IPS-18a (cell line): ENCODE measurements at regions not wholly inside any gene's neighbourhood (a gene's known extent, or its start where the extent isn't known, plus 50 kb on each side); places are given as distances from the start of the nearest gene placed in this dataset.

Experiments used
- H3K27ac ChIP-seq: one replicate; pipeline ENCODE4 v1.5.1; 2013; ENCODE audit warnings: low read length
- H3K27me3 ChIP-seq: one replicate; pipeline ENCODE4 v1.6.1; 2013; ENCODE audit warnings: mild to moderate bottlenecking, low read length; ENCODE audit not compliant: control insufficient read depth, insufficient read depth
- H3K36me3 ChIP-seq: one replicate; pipeline ENCODE4 v1.6.1; 2013; ENCODE audit warnings: low read depth, low read length; ENCODE audit not compliant: control insufficient read depth
- H3K4me1 ChIP-seq: one replicate; pipeline ENCODE4 v1.6.1; 2013; ENCODE audit warnings: low read depth, low read length; ENCODE audit not compliant: control insufficient read depth
- H3K4me3 ChIP-seq: one replicate; pipeline ENCODE4 v1.5.1; 2013; ENCODE audit warnings: low read length
- H3K9ac ChIP-seq: one replicate; pipeline ENCODE4 v1.6.1; 2013; ENCODE audit warnings: mild to moderate bottlenecking, low read length, moderate library complexity
- H3K9me3 ChIP-seq: one replicate; pipeline ENCODE4 v1.6.1; 2013; ENCODE audit warnings: low read depth, low read length; ENCODE audit not compliant: control insufficient read depth

DNA sequence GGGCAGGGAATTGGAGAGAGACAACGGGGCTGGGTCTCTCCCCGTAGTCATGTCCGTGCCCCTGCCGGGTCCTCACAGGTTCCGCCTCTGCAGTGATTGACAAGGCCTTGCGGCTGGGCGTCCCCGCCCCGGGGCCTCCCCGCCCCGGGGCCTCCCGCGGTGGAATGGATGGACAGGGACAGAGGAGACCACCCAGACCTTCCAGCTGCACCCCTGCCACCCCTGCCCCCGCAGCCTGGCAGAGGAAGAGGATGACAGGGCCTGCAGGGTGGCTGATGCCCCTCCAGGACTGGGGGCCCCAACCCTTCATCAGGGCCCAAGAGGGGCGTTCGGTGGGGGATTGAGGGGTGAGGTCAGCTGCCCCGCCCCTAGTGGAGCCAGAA is 216.4 kb upstream of the CIBAR2 start:
- no peaks in the 10 kb centered on the region for H3K9me3 ChIP-seq
- peak overlapping the region; percentile 45 for H3K9ac ChIP-seq
- H3K27ac ChIP-seq = peak overlapping the region; percentile 60
- peaks cover 24% of the 10 kb centered on the region for H3K4me1 ChIP-seq
- peak overlapping the region; percentile 51 for H3K4me3 ChIP-seq
- peaks cover 31% of the 10 kb centered on the region for H3K27me3 ChIP-seq
- no peaks in the 10 kb centered on the region for H3K36me3 ChIP-seq

DNA sequence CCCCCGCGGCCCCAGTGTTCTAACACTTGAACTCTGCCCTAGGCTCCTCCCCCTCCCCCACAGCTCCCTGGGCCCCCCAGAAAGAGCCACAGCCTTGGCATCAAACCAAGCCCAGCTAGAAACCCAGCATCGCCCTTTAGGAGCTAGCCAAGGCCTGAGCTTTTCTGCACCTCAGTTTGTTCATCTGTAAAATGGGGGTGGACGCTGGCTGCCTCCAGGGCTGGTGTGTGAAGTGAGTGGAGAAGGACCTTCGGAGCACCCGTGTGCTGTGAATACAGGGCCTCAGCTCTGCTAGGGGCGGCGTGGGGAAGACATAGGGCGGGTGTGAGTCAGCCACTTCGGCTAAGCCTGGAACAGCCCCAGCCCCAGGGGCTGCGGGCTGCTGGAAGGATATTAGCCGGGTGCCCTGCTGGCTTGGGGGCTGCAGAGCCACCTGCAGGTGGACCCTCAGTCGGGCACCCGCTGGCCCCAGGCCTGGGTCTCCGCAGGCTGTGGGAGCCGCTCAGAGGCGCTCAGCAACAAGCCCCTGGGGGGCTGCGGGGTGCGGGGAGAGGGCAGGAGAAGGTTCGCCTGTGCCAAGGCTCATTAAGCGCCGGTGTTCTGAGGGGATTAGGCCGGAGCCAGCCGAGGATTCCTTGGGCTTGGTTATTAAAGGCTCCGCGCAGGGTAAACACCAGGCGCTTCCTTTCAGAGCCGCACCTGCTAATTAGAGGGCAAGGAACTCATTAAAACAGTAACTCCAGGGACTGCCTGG is 217.0 kb upstream of the CIBAR2 start:
- Histone ChIP-seq H3K27ac (no peak overlapping the region), H3K9me3 (no peaks in the 10 kb centered on the region), H3K9ac (no peak overlapping the region), H3K4me1 (peaks cover 27% of the 10 kb centered on the region), H3K36me3 (no peaks in the 10 kb centered on the region), H3K27me3 (peaks cover 37% of the 10 kb centered on the region), H3K4me3 (peak overlapping the region; percentile 51)

DNA sequence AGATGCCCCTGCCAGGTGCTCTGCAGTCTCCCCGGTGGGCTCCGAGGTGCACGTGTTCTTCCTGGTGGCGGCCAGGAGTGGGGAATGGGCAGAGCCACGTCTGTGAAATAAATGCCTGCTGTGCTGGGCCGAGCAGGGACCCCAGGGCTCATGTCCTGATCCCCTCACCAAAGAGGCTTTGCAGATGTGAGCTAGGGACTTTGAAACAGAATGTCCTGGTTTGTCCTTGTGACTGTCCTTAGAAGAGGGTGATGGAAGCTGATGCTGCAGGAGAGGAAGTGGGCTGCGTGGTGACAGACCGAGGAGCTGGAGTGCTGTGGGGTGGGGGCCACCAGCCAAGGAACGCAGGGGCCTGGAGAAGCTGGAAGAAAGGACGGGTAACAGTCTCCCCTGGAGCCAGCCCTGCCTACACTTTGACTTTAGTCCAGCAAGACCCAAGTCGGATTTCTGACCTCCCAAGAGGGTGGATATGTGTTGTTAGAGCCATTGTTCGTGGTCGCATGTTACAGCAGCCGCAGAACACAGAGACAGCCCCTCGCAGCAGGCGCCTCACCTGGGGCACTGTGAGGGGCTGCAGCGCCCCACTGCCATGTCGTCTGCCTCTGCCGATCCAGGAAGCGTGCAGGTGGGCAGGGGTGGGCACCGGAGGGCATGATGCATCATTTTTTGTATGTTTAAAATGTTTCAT is 217.9 kb upstream of the CIBAR2 start:
- Histone ChIP-seq H3K36me3 (no peaks in the 10 kb centered on the region), H3K4me3 (peak overlapping the region; percentile 33), H3K9me3 (no peaks in the 10 kb centered on the region), H3K27me3 (peaks cover 45% of the 10 kb centered on the region), H3K4me1 (peaks cover 36% of the 10 kb centered on the region), H3K9ac (no peak overlapping the region), H3K27ac (no peak overlapping the region)

DNA sequence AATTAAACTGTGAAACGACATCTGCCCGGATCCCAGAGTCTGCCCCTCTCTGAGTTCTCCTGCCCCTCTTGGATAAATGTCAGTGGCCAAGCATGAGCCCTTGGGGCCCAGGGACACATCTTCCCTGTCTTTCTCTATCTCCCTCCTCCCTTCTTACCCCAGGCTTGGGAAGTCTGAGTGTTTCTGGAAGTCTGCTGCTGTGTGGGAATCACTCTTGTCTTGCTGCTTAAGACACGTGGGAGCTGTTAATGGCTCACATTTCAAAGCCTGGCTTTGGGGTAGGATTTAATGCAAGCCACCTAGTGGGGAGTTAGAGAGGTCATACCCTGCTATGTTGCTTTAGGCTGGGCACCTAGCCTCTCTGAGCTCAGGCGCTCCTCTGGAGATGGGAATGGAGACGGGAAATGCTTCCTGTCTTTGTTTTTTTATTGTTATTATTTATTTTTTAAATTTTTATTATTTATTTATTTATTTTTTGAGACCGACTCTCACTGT is 218.5 kb upstream of the CIBAR2 start:
- Histone ChIP-seq H3K27me3 (peaks cover 51% of the 10 kb centered on the region), H3K4me1 (peaks cover 42% of the 10 kb centered on the region), H3K27ac (no peak overlapping the region), H3K4me3 (peak overlapping the region; percentile 33), H3K9me3 (no peaks in the 10 kb centered on the region), H3K9ac (no peak overlapping the region), H3K36me3 (no peaks in the 10 kb centered on the region)

DNA sequence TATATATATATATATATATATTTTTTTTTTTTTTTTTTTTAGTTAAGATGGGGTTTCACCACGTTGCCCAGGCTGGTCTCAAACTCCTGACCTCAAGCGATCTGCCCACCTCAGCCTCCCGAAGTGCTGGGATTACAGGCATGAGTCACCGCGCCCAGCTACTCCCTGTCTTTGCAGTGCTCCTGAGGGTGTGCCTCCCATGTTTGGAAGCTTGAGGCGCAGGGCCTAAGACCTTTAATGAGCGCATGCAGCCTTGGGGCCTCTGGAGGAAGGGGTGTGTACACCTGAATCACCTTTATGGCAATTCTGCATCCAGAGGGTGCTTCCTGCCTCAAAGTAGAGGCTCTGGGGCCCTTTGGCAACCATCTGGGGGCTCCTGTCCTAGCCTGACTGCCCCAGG is 219.4 kb upstream of the CIBAR2 start:
- Histone ChIP-seq H3K4me1 (peaks cover 43% of the 10 kb centered on the region), H3K27me3 (peaks cover 57% of the 10 kb centered on the region), H3K9ac (no peak overlapping the region), H3K9me3 (no peaks in the 10 kb centered on the region), H3K27ac (no peak overlapping the region), H3K4me3 (no peak overlapping the region), H3K36me3 (no peaks in the 10 kb centered on the region)

DNA sequence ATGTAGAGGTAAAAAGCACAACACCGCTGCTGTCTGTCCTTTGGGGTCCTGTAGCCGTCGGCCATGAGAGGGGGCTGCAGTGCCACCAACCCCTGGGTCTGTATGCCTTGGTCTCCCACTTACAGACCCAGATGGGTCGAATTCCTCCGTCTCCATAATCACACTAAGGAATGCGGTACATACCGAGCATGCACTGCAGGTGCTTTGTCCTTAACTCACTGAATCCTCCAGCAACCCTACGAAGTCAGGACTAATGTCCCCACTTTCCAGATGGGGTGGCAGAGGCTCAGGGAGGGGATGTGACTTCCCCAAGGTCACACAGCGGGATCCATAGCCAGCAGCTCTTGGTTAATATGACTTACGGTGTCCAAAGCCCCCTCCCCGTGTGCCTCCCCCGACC is 219.9 kb upstream of the CIBAR2 start:
- Histone ChIP-seq H3K9me3 (no peaks in the 10 kb centered on the region), H3K27me3 (peaks cover 57% of the 10 kb centered on the region), H3K4me3 (no peak overlapping the region), H3K36me3 (no peaks in the 10 kb centered on the region), H3K4me1 (peaks cover 39% of the 10 kb centered on the region), H3K9ac (no peak overlapping the region), H3K27ac (no peak overlapping the region)

DNA sequence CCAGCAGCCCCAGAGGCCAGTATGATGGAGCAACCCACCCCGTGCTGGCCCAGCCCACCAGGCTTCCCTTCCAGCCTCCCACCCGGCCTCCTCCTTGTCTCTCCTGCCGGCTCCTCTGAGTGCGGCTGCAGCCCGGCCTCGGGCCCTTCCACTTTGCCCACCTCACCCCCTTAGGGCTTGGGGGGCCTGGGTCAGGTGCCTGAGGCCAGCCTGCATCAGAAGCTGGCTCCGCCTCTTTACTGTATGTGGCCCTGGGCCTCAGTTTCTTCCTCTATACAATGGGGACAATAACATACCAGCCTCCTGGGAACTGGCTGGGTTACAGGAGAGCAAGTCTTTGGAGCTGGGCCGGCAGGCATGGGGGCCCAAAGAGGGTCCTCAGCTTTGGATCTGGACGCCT is 221.1 kb upstream of the CIBAR2 start:
- H3K4me3 ChIP-seq = no peak overlapping the region

DNA sequence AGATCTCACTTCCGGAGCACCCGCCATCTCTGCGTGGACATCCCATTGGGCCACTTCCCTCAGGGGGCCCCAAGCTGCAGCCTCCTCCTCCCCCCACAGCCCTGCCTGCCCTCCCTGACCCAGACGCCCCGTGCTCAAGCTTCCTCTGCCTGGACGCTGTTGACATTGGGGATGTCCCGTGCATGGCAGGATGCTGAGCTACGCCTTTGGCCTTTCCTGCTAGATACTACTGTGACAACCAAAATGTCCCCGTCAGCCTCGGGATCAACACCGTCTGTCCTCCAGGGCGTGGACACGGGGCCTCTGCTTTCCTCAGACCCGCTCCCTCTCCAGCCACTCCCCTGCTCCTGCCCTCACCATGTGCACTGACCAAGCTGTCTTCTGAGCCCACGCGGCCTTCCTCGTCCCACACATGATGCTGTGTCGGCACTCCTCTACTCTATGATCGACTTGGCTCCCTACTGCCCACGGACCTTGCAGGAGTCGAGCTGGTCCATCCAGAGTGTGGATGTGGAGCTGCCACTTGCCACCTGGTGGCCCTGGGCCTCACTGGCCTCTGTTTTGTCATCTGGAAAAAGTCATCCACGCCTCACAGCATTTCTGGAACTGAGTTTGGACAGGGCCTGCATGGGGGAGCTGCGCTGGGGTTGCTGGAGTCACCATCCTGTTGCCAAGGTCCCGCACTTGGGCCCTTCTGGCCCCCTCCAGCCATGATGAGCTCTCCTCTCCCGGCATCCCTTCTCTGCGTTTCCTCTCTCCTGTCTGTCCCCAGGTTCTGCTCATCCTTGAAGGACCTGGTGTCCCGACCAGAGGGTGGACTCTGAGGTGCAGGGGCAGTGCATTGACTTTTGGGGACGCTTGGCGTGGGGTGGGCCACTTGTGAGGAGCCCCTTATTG is 221.7 kb upstream of the CIBAR2 start:
- H3K9me3 ChIP-seq = no peaks in the 10 kb centered on the region
- H3K4me1 ChIP-seq = peaks cover 36% of the 10 kb centered on the region
- peak overlapping the region; percentile 57 for H3K4me3 ChIP-seq
- no peak overlapping the region for H3K27ac ChIP-seq
- peaks cover 57% of the 10 kb centered on the region for H3K27me3 ChIP-seq
- H3K9ac ChIP-seq = no peak overlapping the region
- no peaks in the 10 kb centered on the region for H3K36me3 ChIP-seq

More for the DNA sequence above, 221.1 kb upstream of the CIBAR2 start:
- no peak overlapping the region for H3K9ac ChIP-seq
- H3K36me3 ChIP-seq = no peaks in the 10 kb centered on the region
- no peaks in the 10 kb centered on the region for H3K9me3 ChIP-seq
- no peak overlapping the region for H3K27ac ChIP-seq
- peaks cover 57% of the 10 kb centered on the region for H3K27me3 ChIP-seq
- peaks cover 36% of the 10 kb centered on the region for H3K4me1 ChIP-seq

DNA sequence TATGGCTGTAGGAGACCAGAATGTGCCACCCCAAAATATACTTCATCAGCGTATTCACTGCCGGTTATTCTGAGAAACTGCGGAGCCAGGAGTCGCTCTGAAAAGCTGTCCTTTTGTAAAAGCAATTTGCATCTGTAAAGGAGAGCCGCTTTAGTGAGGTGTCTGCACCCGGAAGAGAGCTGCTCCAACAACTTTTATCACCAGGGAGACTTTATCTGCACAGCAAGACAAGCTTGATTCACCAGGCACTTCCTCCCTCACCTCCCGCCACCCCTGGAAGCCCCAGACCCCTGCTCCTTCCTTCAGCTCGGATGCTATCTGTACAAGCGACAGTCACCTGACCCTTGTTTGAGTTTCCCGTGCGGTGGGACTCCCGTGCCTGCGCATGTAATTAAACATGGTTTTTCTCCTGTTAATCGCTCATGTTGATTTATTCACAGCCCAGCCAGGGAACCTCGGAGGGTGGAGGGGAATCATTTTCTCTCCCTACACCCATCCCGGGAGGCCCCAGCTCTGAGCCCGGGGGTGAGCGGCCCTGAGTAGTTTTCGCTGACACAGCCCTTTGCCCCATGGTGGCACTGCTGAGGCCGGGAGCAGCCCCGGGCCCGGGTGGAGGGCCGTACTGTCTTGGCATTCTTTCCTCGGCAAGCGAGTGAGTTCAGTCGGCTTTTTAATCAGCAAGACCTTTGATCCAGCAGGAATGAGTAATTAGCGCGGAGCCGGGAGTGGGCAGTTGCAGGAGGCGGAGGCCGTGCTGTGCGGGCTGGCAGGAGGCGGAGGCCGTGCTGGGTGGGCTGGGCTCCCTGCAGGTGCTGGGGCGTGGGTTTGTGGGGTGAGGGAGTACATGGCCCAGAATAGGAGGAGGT is 222.7 kb upstream of the CIBAR2 start:
- H3K27ac ChIP-seq = no peak overlapping the region
- H3K4me3 ChIP-seq = peak overlapping the region; percentile 57
- H3K4me1 ChIP-seq = peaks cover 30% of the 10 kb centered on the region
- H3K9me3 ChIP-seq = no peaks in the 10 kb centered on the region
- H3K27me3 ChIP-seq = peaks cover 55% of the 10 kb centered on the region
- no peaks in the 10 kb centered on the region for H3K36me3 ChIP-seq
- H3K9ac ChIP-seq = peak overlapping the region; percentile 28

DNA sequence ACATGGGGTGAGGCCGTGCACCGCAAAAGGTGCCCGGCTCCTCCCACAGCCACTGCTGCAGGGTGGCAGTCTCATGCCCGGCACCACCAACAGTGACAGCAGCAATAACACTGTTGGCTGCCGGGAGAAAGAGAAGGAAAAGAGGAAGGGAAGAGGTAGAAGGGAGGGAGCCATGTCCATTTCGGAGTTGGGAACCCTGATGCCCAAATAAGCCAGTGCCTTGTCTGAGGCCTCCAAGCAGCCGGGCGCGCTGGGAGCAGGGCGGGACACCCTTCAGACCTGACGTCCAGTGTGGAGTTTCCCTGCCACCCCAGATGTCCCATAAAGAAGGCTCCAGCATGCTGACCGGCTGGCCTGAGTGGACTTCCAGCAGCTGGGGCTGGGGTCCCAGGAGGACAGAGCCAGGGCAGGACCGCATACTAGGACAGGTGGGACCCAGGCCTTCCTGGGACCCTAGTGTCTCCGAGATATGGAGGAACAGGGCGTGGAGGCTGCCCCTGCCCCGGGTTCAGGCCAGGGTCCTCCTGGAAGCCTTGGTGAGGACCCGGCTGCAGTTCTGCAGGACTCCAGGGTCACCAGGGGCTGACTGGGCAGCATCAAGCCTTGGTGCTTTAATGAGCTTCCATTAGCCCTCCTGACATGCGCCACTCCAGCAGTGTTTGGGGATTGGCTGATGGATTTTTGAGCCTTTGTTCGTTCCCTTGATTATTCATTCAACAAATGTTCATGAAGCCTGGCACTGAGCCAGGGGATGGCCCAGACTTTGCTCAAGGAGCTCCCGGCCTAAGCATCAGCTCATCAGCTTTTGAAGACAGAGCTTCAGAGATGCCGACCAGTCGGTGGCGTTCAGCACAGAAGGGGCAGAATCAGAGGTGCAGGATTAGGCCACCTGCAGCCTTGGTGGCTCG is 223.6 kb upstream of the CIBAR2 start:
- Histone ChIP-seq H3K9ac (no peak overlapping the region), H3K4me3 (peak overlapping the region; percentile 57), H3K4me1 (peaks cover 22% of the 10 kb centered on the region), H3K36me3 (no peaks in the 10 kb centered on the region), H3K27ac (no peak overlapping the region), H3K9me3 (no peaks in the 10 kb centered on the region), H3K27me3 (peaks cover 47% of the 10 kb centered on the region)
